Dermis blood vessel endothelial cell (primary cell): ENCODE measurements at regions not wholly inside any gene's neighbourhood (a gene's known extent, or its start where the extent isn't known, plus 50 kb on each side); places are given as distances from the start of the nearest gene placed in this dataset.
"Not testable (repeated sequence)": the region's sequence is repeated elsewhere in the genome, so short reads cannot be mapped to it uniquely, and the experiment has no call there.

ENCODE experiments used
- DNase-seq: peaks from one replicate; pipeline ENCODE4 v3.0.0; 2010

DNA sequence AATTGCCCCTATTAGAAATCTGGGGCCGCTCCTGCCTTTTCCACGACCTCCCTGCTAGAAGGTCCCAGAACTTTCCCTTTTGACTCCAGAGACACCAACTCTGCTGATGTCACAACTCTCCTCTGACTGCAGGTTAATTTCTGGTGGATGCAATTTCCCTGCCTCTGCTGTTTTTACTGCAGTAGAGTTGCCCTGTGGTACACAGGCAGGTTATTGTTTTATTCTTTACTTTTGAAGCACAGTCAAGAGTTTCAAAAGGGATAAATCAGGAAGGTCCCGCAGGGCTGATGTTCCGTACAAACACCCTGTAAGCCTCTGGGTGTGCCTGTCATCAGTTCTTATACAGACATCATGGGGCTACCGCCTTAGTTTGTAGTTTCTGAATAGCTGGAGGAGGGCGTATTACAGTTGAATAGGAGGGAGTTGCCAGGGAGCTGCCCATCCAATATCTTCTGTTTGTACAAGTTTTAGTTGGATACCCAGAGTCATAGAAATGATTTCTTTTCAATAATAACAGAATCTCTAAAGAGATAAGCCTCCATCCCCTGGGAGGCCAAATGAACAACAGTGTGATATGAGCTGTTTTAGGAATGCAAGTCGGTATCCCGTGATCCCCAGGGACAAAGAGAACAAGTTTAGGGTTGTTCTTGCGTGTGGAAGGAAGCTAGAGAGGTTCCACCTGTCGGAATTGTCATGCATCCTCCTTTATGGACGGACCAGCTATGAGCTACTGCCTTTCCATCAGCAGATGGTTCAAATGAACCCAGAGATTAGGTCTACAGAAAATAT lies 108.4 kb upstream of the COPS8 start:
- no peak for DNase-seq

- DNase-seq: no peak
Observed at GRCh38 chr2:236977852-236978398, 107.8 kb upstream of the COPS8 start.

GRCh38 chr2:236979664-236980063 lies 106.0 kb upstream of the COPS8 start:
- no peak for DNase-seq

DNA sequence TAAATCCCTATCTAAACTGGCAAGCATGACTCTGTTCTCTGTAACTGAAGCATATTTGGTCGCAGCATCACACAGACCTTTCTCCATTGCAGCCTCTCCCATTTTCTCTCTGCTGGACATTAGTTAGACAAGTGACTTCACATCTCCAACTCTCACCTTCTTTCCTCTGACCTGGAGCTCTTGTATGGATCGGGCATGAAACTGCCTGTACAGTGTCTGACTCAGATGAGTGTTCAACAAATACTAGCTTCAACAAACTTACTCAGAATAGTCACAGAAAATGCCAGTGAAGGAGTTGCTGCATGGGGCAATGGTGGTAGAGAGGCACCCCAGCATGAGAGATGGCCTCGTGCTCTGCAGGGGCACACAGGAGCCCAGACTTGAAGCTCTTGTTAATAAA lies 104.7 kb upstream of the COPS8 start:
- no peak for DNase-seq

GRCh38 chr2:236981701-236982485 lies 103.8 kb upstream of the COPS8 start:
- DNase-seq: no peak

GRCh38 chr2:236982693-236983455 lies 102.8 kb upstream of the COPS8 start:
- no peak for DNase-seq

DNA sequence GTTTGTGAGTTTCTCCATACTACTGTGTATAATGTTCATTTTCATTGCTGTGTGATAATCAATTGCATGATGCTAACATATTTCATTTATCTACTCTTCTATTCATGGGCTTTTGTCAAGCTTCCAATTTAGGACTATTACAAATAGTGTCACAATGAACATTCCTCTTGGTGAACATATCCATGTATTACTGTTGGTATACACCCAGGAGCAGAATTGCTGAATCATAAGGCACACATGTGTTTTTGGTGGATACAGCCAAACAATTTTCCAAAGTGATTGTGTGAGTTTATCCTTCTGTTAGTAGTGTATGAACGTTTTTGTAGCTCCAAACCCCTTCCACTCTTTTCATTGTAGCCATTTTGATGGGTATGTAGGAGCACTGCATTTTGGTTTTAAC lies 101.6 kb upstream of the COPS8 start:
- no peak for DNase-seq

- DNase-seq: no peak
Observed at GRCh38 chr2:236985761-236986339, 99.8 kb upstream of the COPS8 start.

DNA sequence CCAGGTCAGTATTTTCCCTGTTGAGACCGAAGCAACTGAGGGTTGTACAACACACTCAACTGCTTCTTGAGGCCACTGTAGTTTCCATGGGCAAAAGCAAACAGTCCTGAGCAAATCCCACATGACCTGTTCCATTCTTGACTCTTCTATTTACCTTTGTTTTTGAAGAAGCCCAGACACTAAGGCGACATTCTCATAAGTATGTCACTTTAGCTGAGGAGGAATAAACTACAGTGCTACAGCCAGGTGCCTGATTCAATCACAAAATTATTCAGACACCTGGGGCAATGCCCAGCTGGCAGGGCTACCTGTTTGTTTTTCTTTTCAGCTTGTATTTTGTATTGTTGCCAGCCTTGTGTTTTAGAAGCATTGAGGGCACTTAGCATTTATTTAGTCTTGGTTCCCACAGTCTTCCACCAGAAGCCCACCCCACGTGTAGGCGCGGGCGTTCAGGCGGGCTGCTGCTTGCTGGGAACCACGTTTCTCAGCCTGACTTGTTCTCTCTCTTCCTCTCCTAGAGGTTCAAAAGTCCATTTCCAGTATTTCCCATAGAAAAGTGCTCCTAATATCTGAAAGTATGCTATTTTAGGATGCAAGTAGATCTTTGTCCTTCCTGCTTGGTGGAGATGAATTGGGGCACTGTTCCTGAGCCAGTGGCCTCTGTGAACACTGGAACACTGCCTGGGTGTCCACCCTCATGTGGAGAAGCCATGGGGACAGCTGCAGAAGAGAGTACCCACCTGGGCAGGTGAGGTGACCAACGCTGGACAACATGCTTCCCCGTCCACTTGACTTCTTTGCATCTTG lies 99.0 kb upstream of the COPS8 start:
- no peak for DNase-seq

- DNase-seq: no peak
Observed at GRCh38 chr2:236988216-236988615, 97.5 kb upstream of the COPS8 start.

- DNase-seq: no peak
Observed at GRCh38 chr2:236988690-236989624, 96.7 kb upstream of the COPS8 start.

- DNase-seq: no peak
Observed at GRCh38 chr2:236990552-236990951, 95.1 kb upstream of the COPS8 start.

GRCh38 chr2:236991874-236992273 lies 93.8 kb upstream of the COPS8 start:
- DNase-seq: no peak

DNA sequence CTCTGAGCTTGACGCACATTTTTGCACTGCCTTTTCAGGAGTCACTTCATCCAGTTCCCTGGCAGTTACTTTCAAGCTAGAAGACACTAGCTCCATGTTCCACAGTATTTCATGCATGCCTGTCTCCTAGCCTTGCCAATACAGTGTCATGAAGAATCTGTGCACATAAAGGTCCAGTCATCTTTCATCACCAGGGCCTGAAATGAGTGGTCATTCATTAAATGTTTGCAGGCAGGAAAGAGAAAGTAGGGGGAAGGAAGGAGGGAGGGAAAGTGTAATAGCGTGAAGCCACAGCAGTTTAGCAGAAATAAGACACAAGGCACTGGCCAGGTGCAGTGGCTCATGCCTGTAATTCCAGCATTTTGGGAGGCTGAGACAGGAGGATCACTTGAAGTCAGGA lies 92.4 kb upstream of the COPS8 start:
- DNase-seq: no peak

GRCh38 chr2:236994361-236994760 lies 91.3 kb upstream of the COPS8 start:
- no peak for DNase-seq

DNA sequence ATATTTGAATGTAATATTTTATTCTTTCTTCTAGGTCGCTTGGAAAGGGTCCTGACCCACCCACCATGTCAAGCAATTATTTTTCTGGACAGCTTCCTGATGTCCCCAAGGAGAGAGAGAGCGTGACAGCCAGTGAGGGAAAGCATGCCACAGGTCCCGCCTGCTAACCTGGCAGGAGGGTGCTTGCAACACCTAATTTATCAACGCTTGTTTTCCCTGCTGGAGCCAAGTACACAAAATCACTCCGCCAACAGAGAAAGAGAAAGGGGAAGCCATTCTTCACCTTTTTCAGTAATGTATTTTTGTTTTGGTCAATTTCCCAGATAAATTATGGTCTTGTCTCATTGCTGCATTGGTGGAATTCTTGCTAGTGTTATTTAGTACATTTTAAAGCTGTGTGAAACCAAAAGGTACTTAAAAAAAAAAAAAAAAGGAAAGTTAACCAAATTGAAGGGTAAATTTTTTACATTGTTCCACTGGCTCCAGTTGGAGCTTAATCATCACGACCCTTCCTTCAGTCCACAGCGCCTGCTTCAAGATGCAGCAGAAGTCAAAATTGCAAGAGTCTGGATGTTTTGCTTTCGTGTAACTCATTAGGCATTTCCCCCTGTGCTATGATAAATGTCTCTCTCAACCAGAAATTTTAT lies 88.5 kb upstream of the COPS8 start:
- DNase-seq: no peak

DNA sequence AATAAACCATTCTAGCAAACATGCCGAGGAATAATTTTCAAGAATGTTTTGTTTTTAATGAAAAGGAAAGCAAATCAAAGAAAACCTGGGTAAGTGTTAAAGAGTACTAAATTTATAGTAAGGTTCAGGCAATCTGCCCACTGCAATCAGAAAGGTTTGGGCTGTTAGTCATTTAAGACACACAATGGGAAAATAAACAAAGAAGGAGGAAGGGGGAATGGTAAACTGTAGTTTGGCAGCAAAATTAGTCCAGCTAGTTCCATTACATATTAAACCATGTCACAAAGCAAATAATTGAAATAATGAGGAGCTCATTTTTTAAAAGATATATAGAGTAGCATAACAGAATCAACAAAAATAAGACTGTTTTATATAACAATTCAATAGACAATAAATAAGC lies 87.5 kb upstream of the COPS8 start:
- DNase-seq: peak; percentile 71

DNA sequence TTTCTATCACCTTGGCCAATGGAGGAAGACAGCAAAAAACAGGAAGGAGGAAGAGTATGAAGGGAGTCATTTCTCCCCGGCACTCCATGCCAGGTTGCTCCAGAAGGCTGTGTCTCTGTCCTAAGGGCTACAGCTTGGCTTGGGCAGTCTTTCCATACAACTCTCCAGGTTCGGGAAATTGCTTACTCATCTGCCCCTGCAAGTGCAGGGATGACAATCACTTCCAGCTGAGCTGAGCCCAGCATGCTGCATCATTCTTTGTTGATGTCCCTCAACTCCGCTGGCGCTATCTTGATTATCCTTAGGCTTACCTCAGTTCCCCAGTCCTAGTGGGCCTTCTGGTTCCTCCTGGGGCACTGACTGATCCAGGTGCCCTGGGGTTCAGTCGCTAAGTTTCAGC lies 86.9 kb upstream of the COPS8 start:
- DNase-seq: peak; percentile 58

GRCh38 chr2:237000481-237000880 lies 85.2 kb upstream of the COPS8 start:
- DNase-seq: peak; percentile 72

- not testable (repeated sequence) for DNase-seq
Observed at GRCh38 chr2:237005341-237005740, 80.3 kb upstream of the COPS8 start.
